Vagina (tissue), 2 donors: ENCODE measurements at regions not wholly inside any gene's neighbourhood (a gene's known extent, or its start where the extent isn't known, plus 50 kb on each side); places are given as distances from the start of the nearest gene placed in this dataset.

Source experiments
- DNase-seq, 2 donors: peaks; one replicate each; pipeline ENCODE4 v3.0.0-alpha.2; 2017; ENCODE audit errors: extremely low spot score in 2 of 2
- H3K27ac ChIP-seq: fragments of 200-600 bp; sonication (generic); one replicate; pipeline ENCODE4 v1.5.1; 2019
- H3K27me3 ChIP-seq: fragments of 200-600 bp; sonication (generic); one replicate; pipeline ENCODE4 v1.5.1; 2019
- H3K36me3 ChIP-seq, 2 donors: fragments of 200-600 bp; sonication (generic); one replicate each; pipeline ENCODE4 v1.5.1; 2017 to 2019
- H3K4me1 ChIP-seq: fragments of 200-600 bp; sonication (generic); one replicate; pipeline ENCODE4 v1.5.1; 2019
- H3K4me3 ChIP-seq, 2 donors: fragments of 200-600 bp; sonication (generic); 1 replicate in 1 of 2; 2 replicates in 1 of 2; pipeline ENCODE4 v1.5.1; 2016 to 2019
- H3K9me3 ChIP-seq: fragments of 200-600 bp; sonication (generic); one replicate; pipeline ENCODE4 v1.5.1; 2019
- CTCF ChIP-seq, 3 experiments: fragments of 450-650 bp in 2 of 3; fragments of 200-600 bp in 1 of 3; sonication (generic) in 1 of 3; IDR thresholded peaks; one replicate each; pipeline ENCODE4 v1.5.1; 2017 to 2019; ENCODE audit warnings: antibody characterized with exemption in 3 of 3, mild to moderate bottlenecking in 2 of 3, moderate library complexity in 2 of 3
- POLR2A ChIP-seq, 2 donors: fragments of 450-650 bp; IDR thresholded peaks; one replicate each; pipeline ENCODE4 v1.6.1; 2017; ENCODE audit warnings: antibody characterized with exemption in 2 of 2, mild to moderate bottlenecking in 2 of 2, moderate library complexity in 2 of 2
- POLR2AphosphoS5 ChIP-seq, 2 donors: sonication (generic); formaldehyde crosslinking; IDR thresholded peaks; one replicate each; pipeline ENCODE4 v1.9.0; 2017; ENCODE audit warnings: antibody characterized with exemption in 2 of 2, mild to moderate bottlenecking in 2 of 2, low read depth in 1 of 2; ENCODE audit not compliant: insufficient read depth in 1 of 2
- intact Hi-C: fragments of 100-400 bp; cut with DNase I; formaldehyde crosslinking; loops from one replicate; pipeline ENCODE4 v1.15.1; 2023

DNA sequence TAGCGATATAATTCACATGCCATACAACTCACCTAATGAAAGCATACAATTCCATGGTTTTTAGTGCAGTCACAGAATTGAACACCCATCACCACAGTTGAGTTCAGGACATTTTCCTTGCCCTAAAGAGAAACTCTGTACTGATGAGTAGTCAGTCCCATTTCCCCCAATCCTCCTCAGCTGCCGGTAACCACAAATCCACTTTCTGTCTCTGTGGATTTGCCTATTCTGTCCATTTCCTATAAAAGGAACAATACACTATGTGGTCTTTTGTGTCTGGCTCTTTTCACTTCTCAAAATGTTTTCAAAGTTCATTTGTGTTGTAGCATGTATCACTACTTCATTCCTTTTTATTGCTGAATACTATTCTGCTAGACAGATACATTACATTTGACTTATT is 67.9 kb upstream of the TGM3 start:
- Histone ChIP-seq H3K27ac (no peak overlapping the region), H3K4me1 (no peaks in the 10 kb centered on the region), H3K36me3 (no peaks in the 10 kb centered on the region), H3K9me3 (no peaks in the 10 kb centered on the region), H3K4me3 (no peak overlapping the region), H3K27me3 (no peaks in the 10 kb centered on the region)
- intact Hi-C loops: no loop called here
- no peak for DNase-seq
- TF ChIP-seq POLR2AphosphoS5 (IDR thresholded peaks at IDR 0.05; ENCODE audit: insufficient read depth in 1 of 2, low read depth in 1 of 2) (no peak), POLR2A (IDR thresholded peaks at IDR 0.05) (no peak), CTCF (IDR thresholded peaks at IDR 0.05) (no peak)

- intact Hi-C loops: no loop called here
- H3K4me3 ChIP-seq: no peak overlapping the region
- no peaks in the 10 kb centered on the region for H3K36me3 ChIP-seq
- no peaks in the 10 kb centered on the region for H3K27me3 ChIP-seq
- H3K27ac ChIP-seq: no peak overlapping the region
- DNase-seq: no peak
- no peaks in the 10 kb centered on the region for H3K4me1 ChIP-seq
- no peaks in the 10 kb centered on the region for H3K9me3 ChIP-seq
- TF ChIP-seq CTCF (IDR thresholded peaks at IDR 0.05) (no peak), POLR2A (IDR thresholded peaks at IDR 0.05) (no peak), POLR2AphosphoS5 (IDR thresholded peaks at IDR 0.05; ENCODE audit: insufficient read depth in 1 of 2, low read depth in 1 of 2) (no peak)
Measured at GRCh38 chr20:2228926-2229325, 66.9 kb upstream of the TGM3 start.

- Histone ChIP-seq H3K9me3 (no peaks in the 10 kb centered on the region), H3K4me1 (no peaks in the 10 kb centered on the region), H3K4me3 (no peak overlapping the region), H3K27ac (no peak overlapping the region), H3K36me3 (no peaks in the 10 kb centered on the region), H3K27me3 (no peaks in the 10 kb centered on the region)
- intact Hi-C loops: no loop called here
- TF ChIP-seq POLR2A (IDR thresholded peaks at IDR 0.05): no peak
- no peak for TF ChIP-seq CTCF (IDR thresholded peaks at IDR 0.05)
- no peak for TF ChIP-seq POLR2AphosphoS5 (IDR thresholded peaks at IDR 0.05; ENCODE audit: insufficient read depth in 1 of 2, low read depth in 1 of 2)
- DNase-seq: no peak
Measured at GRCh38 chr20:2230726-2231488, 64.9 kb upstream of the TGM3 start.

- H3K27ac ChIP-seq: no peak overlapping the region
- no peaks in the 10 kb centered on the region for H3K36me3 ChIP-seq
- TF ChIP-seq POLR2A (IDR thresholded peaks at IDR 0.05): no peak
- no peak for TF ChIP-seq POLR2AphosphoS5 (IDR thresholded peaks at IDR 0.05; ENCODE audit: insufficient read depth in 1 of 2, low read depth in 1 of 2)
- no peak for TF ChIP-seq CTCF (IDR thresholded peaks at IDR 0.05)
- no peak for DNase-seq
- H3K27me3 ChIP-seq: no peaks in the 10 kb centered on the region
- H3K4me1 ChIP-seq: peaks cover 3% of the 10 kb centered on the region
- no peak overlapping the region for H3K4me3 ChIP-seq
- intact Hi-C loops: no loop called here
- no peaks in the 10 kb centered on the region for H3K9me3 ChIP-seq
Measured at GRCh38 chr20:2231701-2232100, 64.1 kb upstream of the TGM3 start.

DNA sequence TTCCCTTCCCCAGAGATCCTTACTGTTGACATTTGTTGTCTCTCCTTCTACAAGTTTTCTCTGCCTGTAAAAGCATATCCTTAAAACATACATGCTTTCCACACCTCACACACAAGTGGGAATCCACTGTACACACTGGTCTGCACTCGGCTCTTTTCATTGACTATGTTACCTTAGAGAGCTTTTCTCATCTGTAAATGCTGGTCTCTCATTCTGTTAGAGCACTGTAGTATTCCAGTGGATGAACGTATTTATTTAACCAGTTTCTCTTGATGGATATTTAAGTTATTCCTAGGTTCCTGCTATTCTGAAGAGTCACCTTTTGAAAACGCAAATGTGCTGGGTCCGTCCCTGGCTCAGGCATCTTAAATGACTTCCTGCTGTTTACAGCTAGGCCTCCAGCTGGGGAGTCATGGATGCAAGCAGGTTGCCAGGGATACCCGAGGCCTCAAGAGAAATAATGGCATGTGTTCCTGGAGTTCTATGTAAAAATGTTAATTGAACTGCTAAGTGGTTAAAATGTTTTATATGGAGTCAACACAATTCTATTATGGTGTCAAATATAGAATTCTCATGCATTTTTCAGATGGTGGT is 61.1 kb upstream of the TGM3 start:
- H3K4me3 ChIP-seq: no peak overlapping the region
- H3K4me1 ChIP-seq: peaks cover 14% of the 10 kb centered on the region
- DNase-seq: no peak
- H3K27ac ChIP-seq: no peak overlapping the region
- H3K9me3 ChIP-seq: no peaks in the 10 kb centered on the region
- TF ChIP-seq CTCF (IDR thresholded peaks at IDR 0.05): no peak
- TF ChIP-seq POLR2A (IDR thresholded peaks at IDR 0.05): no peak
- no peak for TF ChIP-seq POLR2AphosphoS5 (IDR thresholded peaks at IDR 0.05; ENCODE audit: insufficient read depth in 1 of 2, low read depth in 1 of 2)
- no peaks in the 10 kb centered on the region for H3K36me3 ChIP-seq
- no peaks in the 10 kb centered on the region for H3K27me3 ChIP-seq
- intact Hi-C loops: no loop called here
